Pancreas (tissue), 10 donors: ENCODE measurements at regions not wholly inside any gene's neighbourhood (a gene's known extent, or its start where the extent isn't known, plus 50 kb on each side); places are given as distances from the start of the nearest gene placed in this dataset.

Experiments used
- ATAC-seq, 4 donors: fragments of 200-7000 bp; cut with Tn5 transposase; one replicate each; pipeline versions ENCODE4 v1.8.0 to v1.9.1; 2020; ENCODE audit warnings: mild to moderate bottlenecking in 4 of 4, moderate library complexity in 4 of 4
- DNase-seq, 6 donors: peaks; one replicate each; pipeline ENCODE4 v3.0.0-alpha.2; 2020
- FAIRE-seq: peaks from 2 replicates; lab custom pipeline; 2012; peaks lifted over from hg19 to GRCh38; lab: Jason Lieb, UNC
- H3K27ac ChIP-seq, 4 donors: fragments of 200-600 bp; sonication (generic); 1 replicate in 3 of 4; 2 replicates in 1 of 4; pipeline versions ENCODE4 v1.5.0 to v1.8.0; 2020
- H3K27me3 ChIP-seq, 4 donors: fragments of 200-600 bp; one replicate each; pipeline ENCODE4 v1.8.0; 2021
- H3K36me3 ChIP-seq, 3 donors: fragments of 200-600 bp; sonication (generic) in 1 of 3; one replicate each; pipeline versions ENCODE4 v1.5.0 to v1.8.0; 2020 to 2021
- H3K4me1 ChIP-seq, 3 donors: fragments of 200-600 bp; one replicate each; pipeline ENCODE4 v1.8.0; 2021
- H3K4me3 ChIP-seq, 4 donors: fragments of 200-600 bp; sonication (generic) in 2 of 4; one replicate each; pipeline versions ENCODE4 v1.5.0 to v1.8.0; 2020 to 2021
- H3K9me3 ChIP-seq, 4 donors: fragments of 200-600 bp; one replicate each; pipeline ENCODE4 v1.8.0; 2021
- WGBS, 2 donors: extraction: QIAGEN DNeasy Blood & Tissue Kit; methylation state at CpG; one replicate each; pipeline ENCODE4 v1.1.7; 2013; 5-methylcytosine and 5-hydroxymethylcytosine counted together
- intact Hi-C, 3 donors: fragments of 100-400 bp; cut with DNase I; formaldehyde crosslinking; loops; one replicate each; pipeline versions ENCODE4 v1.11.1 to v1.14.2; 2022
- TF ChIP-seq, protein P1 (sequence below), 4 donors: fragments of 200-600 bp; sonication (generic) in 3 of 4; IDR thresholded peaks; one replicate each; pipeline versions ENCODE4 v1.5.0 to v1.8.0; 2021; ENCODE audit warnings: antibody characterized with exemption in 4 of 4
- donor health status: healthy with polysubstance abuse.
- donor health status: DM: no; HTN: no; CAD: no; lungs with moderate emphysema.
- donor health status: DM: no; HTN: no; CAD: no.
- donor health status: control.
- donor health status: control.
- donor health status: Bipolar disorder and iron deficiency.
- donor health status: DM: yes; HTN: yes; CAD: no.
- donor health status: DM: no; HTN: no; CAD: no.
- donor health status: DM: no; HTN: no; CAD: no.
- donor health status: DM: yes; HTN: yes; CAD: no.

DNA sequence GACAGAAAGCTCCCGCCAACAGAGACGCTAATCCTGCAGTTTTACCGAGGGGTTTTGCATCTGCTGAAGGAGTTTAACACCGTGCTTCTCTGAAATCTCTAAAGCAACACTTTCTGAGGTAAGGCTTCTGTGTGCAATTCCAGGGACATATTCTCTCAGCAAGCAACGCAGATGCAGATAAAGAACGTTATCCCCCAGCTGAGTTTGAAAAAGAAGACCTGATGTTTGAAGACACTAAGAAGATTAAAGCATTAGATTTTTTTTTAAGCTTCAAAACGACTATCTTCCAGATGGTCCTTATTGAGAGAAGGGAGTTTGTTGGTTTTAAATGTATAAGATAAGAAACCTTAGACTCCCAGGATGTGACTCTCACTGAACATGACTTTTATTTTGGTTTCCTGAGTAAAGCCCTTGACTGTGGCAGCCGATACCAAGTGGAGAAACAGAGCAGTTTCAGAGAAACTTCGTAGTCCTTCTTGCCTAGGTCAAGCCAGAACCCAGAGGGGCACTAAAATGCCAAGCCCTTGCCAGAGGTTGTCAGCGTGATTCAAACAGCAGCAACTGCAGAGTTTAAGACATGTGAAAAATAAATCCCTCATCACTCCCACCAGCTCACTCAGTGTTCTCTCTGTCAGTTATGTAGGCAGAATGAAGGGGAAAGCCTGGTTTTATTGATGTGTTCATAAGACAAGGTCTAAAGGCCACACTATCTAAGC is 353.3 kb upstream of the CNR1 start:
- intact Hi-C loops, result no loop called here
- 26 to 37% methylated on average over 10 of the region's 10 CpGs for WGBS, 2 donors
- H3K4me1 ChIP-seq, result no peaks in the 10 kb centered on the region
- H3K27me3 ChIP-seq, result no peaks in the 10 kb centered on the region
- DNase-seq (no peak), ATAC-seq (no peak), FAIRE-seq (no peak)
- no peak overlapping the region for H3K27ac ChIP-seq
- no peak overlapping the region for H3K4me3 ChIP-seq
- TF ChIP-seq, protein P1, sequence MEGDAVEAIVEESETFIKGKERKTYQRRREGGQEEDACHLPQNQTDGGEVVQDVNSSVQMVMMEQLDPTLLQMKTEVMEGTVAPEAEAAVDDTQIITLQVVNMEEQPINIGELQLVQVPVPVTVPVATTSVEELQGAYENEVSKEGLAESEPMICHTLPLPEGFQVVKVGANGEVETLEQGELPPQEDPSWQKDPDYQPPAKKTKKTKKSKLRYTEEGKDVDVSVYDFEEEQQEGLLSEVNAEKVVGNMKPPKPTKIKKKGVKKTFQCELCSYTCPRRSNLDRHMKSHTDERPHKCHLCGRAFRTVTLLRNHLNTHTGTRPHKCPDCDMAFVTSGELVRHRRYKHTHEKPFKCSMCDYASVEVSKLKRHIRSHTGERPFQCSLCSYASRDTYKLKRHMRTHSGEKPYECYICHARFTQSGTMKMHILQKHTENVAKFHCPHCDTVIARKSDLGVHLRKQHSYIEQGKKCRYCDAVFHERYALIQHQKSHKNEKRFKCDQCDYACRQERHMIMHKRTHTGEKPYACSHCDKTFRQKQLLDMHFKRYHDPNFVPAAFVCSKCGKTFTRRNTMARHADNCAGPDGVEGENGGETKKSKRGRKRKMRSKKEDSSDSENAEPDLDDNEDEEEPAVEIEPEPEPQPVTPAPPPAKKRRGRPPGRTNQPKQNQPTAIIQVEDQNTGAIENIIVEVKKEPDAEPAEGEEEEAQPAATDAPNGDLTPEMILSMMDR (IDR thresholded peaks at IDR 0.05), result no peak
- H3K9me3 ChIP-seq, result no peaks in the 10 kb centered on the region
- H3K36me3 ChIP-seq, result no peaks in the 10 kb centered on the region

DNA sequence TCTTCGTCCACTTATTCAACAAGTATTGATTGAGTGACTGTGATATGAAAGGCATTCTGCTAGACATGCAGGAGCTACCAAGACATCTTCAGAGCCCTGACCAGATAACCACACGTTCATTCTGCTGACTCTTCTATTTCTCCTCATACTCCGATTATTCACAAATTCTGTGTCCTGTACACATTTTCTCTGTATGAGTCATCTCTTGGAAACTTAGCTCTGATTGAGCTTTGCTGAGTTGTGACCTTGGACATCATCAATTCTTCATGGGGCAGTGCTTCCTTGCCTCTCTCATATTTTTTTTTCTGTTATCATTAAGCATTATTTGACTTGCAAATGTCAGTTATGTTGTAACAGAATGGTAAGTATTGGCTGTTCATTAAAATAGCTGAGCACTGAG is 351.6 kb upstream of the CNR1 start:
- ATAC-seq (no peak), FAIRE-seq (no peak), DNase-seq (no peak)
- no peaks in the 10 kb centered on the region for H3K36me3 ChIP-seq
- TF ChIP-seq, protein P1 (IDR thresholded peaks at IDR 0.05), result no peak
- H3K27me3 ChIP-seq, result no peaks in the 10 kb centered on the region
- no peak overlapping the region for H3K27ac ChIP-seq
- WGBS, 2 donors, result 31 to 61% methylated on average over 3 of the region's 3 CpGs
- no peaks in the 10 kb centered on the region for H3K9me3 ChIP-seq
- H3K4me3 ChIP-seq, result no peak overlapping the region
- intact Hi-C loops, result no loop called here
- H3K4me1 ChIP-seq, result no peaks in the 10 kb centered on the region

GRCh38 chr6:88513920-88514319 is 347.8 kb upstream of the CNR1 start:
- H3K27ac ChIP-seq, result no peak overlapping the region
- FAIRE-seq (no peak), ATAC-seq (no peak), DNase-seq (no peak)
- WGBS, 2 donors, result 52 to 57% methylated on average over 4 of the region's 4 CpGs
- H3K36me3 ChIP-seq, result no peaks in the 10 kb centered on the region
- no peaks in the 10 kb centered on the region for H3K9me3 ChIP-seq
- TF ChIP-seq, protein P1 (IDR thresholded peaks at IDR 0.05), result no peak
- no peak overlapping the region for H3K4me3 ChIP-seq
- intact Hi-C loops, result no loop called here
- H3K4me1 ChIP-seq, result no peaks in the 10 kb centered on the region
- no peaks in the 10 kb centered on the region for H3K27me3 ChIP-seq

DNA sequence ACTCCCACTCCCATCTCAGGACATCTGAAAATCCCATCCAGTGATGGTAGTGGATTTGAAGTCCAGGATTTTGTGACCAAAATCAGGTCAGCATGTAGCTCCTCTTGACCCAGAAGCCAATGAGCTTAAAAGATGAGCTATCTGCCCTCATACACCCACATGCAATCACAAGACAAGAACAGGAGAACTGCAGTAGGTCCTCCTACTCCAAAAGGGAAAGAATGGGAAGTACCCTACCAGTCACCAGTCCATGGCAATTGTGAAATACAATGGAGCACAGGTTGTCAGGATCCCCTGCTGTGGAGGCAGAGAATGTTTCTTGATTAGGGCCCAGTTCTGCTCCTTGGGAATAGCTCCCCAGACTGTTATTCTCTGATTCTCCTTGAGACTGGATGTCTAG is 347.3 kb upstream of the CNR1 start:
- TF ChIP-seq, protein P1 (IDR thresholded peaks at IDR 0.05), result no peak
- H3K27ac ChIP-seq, result no peak overlapping the region
- DNase-seq (no peak), ATAC-seq (no peak), FAIRE-seq (no peak)
- no peaks in the 10 kb centered on the region for H3K27me3 ChIP-seq
- no peaks in the 10 kb centered on the region for H3K9me3 ChIP-seq
- H3K4me1 ChIP-seq, result no peaks in the 10 kb centered on the region
- H3K4me3 ChIP-seq, result no peak overlapping the region
- H3K36me3 ChIP-seq, result no peaks in the 10 kb centered on the region
- intact Hi-C loops, result no loop called here

GRCh38 chr6:88512951-88513350 is 346.8 kb upstream of the CNR1 start:
- H3K9me3 ChIP-seq, result no peaks in the 10 kb centered on the region
- DNase-seq, result no peak
- no peak for FAIRE-seq
- no peaks in the 10 kb centered on the region for H3K4me1 ChIP-seq
- WGBS, 2 donors, result 27 to 28% methylated on average over 1 of the region's 1 CpG
- no peak overlapping the region for H3K27ac ChIP-seq
- no peaks in the 10 kb centered on the region for H3K36me3 ChIP-seq
- intact Hi-C loops, result no loop called here
- TF ChIP-seq, protein P1 (IDR thresholded peaks at IDR 0.05), result no peak
- ATAC-seq, result no peak
- H3K4me3 ChIP-seq, result no peak overlapping the region
- H3K27me3 ChIP-seq, result no peaks in the 10 kb centered on the region
